ENCODE measurements at regions not wholly inside any gene's neighbourhood (a gene's known extent, or its start where the extent isn't known, plus 50 kb on each side); places are given as distances from the start of the nearest gene placed in this dataset.
A peak's percentile ranks its signal among the peaks of the same experiment; 100 is the strongest.

DNA sequence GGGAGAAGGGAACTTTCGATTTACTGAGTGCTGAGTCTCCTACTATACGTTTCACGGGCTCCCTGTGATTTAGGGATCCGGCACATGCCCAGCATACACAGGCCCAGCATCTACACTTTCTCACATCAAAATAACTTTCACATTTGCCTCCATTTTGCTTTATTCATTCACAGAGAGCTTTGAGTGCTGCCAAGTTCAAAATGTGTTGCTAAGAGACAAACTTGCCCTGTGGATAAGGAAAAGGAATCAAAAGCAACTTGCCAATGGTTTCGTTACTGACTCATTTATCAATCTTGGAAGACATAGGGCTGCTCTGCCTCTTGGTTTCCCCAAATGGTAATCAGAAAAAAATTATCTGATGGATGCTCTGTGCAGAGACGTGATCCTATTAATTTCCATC is 86.3 kb upstream of the LRRN1 start:
- TF ChIP-seq, protein P1, sequence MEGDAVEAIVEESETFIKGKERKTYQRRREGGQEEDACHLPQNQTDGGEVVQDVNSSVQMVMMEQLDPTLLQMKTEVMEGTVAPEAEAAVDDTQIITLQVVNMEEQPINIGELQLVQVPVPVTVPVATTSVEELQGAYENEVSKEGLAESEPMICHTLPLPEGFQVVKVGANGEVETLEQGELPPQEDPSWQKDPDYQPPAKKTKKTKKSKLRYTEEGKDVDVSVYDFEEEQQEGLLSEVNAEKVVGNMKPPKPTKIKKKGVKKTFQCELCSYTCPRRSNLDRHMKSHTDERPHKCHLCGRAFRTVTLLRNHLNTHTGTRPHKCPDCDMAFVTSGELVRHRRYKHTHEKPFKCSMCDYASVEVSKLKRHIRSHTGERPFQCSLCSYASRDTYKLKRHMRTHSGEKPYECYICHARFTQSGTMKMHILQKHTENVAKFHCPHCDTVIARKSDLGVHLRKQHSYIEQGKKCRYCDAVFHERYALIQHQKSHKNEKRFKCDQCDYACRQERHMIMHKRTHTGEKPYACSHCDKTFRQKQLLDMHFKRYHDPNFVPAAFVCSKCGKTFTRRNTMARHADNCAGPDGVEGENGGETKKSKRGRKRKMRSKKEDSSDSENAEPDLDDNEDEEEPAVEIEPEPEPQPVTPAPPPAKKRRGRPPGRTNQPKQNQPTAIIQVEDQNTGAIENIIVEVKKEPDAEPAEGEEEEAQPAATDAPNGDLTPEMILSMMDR (IDR thresholded peaks at IDR 0.05; ENCODE audit: unreplicated experiment) = no peak
- peaks cover 14% of the 10 kb centered on the region for H3K4me1 Mint-ChIP-seq
- H3K36me3 Mint-ChIP-seq = peaks cover 2% of the 10 kb centered on the region
- DNase-seq (ENCODE audit: low spot score in 2 of 2, unreplicated experiment in 2 of 2) = no peak
- no peak overlapping the region for H3K27ac Mint-ChIP-seq
- no peaks in the 10 kb centered on the region for H3K27me3 Mint-ChIP-seq (ENCODE audit: low read depth)
- peaks cover 17% of the 10 kb centered on the region for H3K9me3 Mint-ChIP-seq
- H3K4me3 Mint-ChIP-seq = no peak overlapping the region

DNA sequence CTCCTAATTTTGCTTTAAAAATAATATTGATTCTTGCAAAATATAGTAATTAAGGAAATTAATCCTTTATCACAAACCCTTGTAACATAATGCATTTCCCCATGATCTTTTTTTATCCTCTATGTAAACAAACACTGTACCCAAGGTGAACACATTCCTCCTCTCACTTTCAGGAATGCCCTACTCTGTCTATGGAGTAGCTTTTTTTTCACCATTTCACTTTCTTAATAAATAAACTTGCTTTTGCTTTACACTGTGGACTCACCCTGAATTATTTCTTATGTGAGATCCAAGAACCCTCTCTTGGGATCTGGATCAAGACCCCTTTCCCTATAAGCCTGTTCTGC is 90.5 kb upstream of the LRRN1 start:
- Mint-ChIP-seq H3K4me1 (peaks cover 29% of the 10 kb centered on the region), H3K36me3 (peaks cover 2% of the 10 kb centered on the region), H3K9me3 (peaks cover 7% of the 10 kb centered on the region), H3K27ac (peak overlapping the region; percentile 91), H3K27me3 (ENCODE audit: low read depth) (no peaks in the 10 kb centered on the region), H3K4me3 (no peak overlapping the region)
- TF ChIP-seq, protein P1 (IDR thresholded peaks at IDR 0.05; ENCODE audit: unreplicated experiment) = no peak
- DNase-seq (ENCODE audit: low spot score in 2 of 2, unreplicated experiment in 2 of 2) = no peak

DNA sequence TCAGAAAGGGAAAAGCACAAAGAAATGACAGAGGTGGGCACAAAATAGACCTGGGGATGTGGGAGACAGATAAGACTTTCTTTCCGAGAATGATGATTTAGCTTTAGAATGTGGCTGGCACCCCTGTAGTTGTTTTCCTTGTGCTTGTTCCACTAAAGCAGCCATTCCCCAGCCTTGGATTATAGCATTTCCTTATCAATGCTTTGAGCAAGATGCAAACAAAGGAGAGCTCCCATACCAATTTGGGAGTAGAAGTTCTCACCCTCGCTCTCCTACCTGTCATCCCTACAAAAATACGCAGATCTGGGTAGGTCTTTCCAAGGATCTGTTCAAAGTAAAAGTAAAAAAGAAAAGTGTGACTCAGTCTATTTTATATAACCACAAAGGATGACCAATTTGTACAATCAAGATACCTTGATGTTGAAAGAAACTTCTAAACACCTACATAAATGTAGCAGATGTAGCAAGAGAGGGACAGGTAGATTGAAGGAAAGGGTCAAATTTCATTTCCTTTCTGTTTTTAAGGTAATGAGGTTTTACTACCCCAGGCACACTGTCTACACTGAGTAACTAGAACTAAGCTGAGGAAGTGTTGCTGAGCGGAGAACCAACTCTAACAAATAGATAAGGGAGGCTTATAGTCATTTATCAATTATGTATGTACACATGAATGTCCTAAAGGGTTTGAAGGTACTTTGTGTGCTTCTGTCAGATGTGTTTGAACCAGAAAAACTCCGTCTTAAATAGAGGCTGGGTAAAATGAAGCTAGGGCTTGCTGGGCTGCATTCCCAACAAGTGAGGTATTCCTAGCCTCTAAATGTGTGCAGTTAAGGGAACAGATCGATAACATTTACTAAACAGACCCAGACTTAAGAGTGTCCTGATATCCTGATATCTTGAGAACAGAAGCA is 91.1 kb upstream of the LRRN1 start:
- no peak for DNase-seq (ENCODE audit: low spot score in 2 of 2, unreplicated experiment in 2 of 2)
- TF ChIP-seq, protein P1 (IDR thresholded peaks at IDR 0.05; ENCODE audit: unreplicated experiment) = no peak
- H3K9me3 Mint-ChIP-seq = peaks cover 7% of the 10 kb centered on the region
- H3K4me3 Mint-ChIP-seq = no peak overlapping the region
- peaks cover 29% of the 10 kb centered on the region for H3K4me1 Mint-ChIP-seq
- peaks cover 2% of the 10 kb centered on the region for H3K36me3 Mint-ChIP-seq
- peak overlapping the region; percentile 91 for H3K27ac Mint-ChIP-seq
- H3K27me3 Mint-ChIP-seq (ENCODE audit: low read depth) = no peaks in the 10 kb centered on the region

DNA sequence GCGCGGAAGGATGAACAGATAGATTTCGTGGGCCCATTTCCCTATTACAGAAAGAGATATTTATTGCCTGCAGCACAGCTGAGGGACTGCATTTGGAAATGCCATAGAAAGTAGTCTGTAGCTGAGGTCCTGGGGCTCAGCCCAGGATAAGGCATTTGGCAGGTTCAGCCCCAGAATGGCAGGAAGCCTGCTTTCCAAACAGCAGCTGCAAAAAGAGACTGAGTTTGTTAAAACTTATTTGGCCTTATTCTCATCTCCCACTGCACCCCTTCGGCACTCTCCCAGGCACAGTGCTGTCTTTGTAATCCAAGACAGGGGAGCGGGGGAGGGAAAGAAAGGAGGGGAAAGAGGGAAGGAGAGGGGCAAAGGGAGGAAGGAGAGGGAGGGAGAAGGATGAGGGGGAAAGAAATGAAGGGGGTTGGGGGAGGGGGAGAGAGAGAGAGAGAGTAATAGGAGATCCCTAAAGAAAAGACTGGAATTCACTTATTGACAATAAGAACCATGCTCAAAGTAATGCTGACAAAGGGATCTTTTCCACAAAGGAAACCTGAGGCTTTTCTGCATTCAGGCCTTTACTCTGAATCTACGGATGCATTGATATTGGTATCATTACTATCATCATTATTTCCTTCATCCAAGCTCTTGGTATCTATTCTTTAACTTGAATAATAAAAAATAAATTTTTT is 94.0 kb upstream of the LRRN1 start:
- Mint-ChIP-seq H3K27me3 (ENCODE audit: low read depth) (no peaks in the 10 kb centered on the region), H3K36me3 (no peaks in the 10 kb centered on the region), H3K4me3 (no peak overlapping the region), H3K9me3 (no peaks in the 10 kb centered on the region), H3K27ac (no peak overlapping the region), H3K4me1 (peaks cover 29% of the 10 kb centered on the region)
- TF ChIP-seq, protein P1 (IDR thresholded peaks at IDR 0.05; ENCODE audit: unreplicated experiment) = no peak
- no peak for DNase-seq (ENCODE audit: low spot score in 2 of 2, unreplicated experiment in 2 of 2)

DNA sequence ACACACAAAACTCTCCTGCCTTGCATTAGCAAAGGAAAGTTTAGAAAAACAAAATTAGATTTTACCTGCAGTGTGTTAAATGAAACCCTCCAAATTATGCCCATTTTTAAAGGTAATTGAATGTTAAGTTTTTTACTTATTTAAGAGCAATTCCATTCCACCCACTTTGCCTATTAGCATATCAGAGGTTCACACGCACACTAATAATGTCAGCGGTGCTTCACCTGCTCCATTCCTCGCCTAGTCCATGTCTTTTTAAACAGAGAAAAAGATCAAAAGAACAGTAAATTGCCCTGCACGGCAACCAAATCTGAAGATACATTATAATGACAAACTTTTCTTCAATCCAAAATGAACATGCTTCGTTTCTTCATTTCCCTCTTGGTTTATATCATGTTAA is 97.3 kb upstream of the LRRN1 start:
- DNase-seq (ENCODE audit: low spot score in 2 of 2, unreplicated experiment in 2 of 2) = no peak
- Mint-ChIP-seq H3K4me1 (peaks cover 10% of the 10 kb centered on the region), H3K9me3 (no peaks in the 10 kb centered on the region), H3K27ac (no peak overlapping the region), H3K36me3 (no peaks in the 10 kb centered on the region), H3K4me3 (no peak overlapping the region), H3K27me3 (ENCODE audit: low read depth) (no peaks in the 10 kb centered on the region)
- TF ChIP-seq, protein P1 (IDR thresholded peaks at IDR 0.05; ENCODE audit: unreplicated experiment) = no peak

Measured in mesothelial cell of epicardium (in vitro differentiated cells).